ENCODE measurements at regions not wholly inside any gene's neighbourhood (a gene's known extent, or its start where the extent isn't known, plus 50 kb on each side); places are given as distances from the start of the nearest gene placed in this dataset.

- TF ChIP-seq CTCF (IDR thresholded peaks at IDR 0.05; ENCODE audit: insufficient read depth, low read depth, low read length), result no peak
- DNase-seq (ENCODE audit: low read depth), result no peak
- H3K4me3 ChIP-seq (ENCODE audit: low read depth, low read length), result no peak overlapping the region
Measured at GRCh38 chr14:62443796-62444195, 601.5 kb downstream of the KCNH5 start.

- DNase-seq (ENCODE audit: low read depth), result no peak
- no peak for TF ChIP-seq CTCF (IDR thresholded peaks at IDR 0.05; ENCODE audit: insufficient read depth, low read depth, low read length)
- no peak overlapping the region for H3K4me3 ChIP-seq (ENCODE audit: low read depth, low read length)
Measured at GRCh38 chr14:62445570-62445969, 599.7 kb downstream of the KCNH5 start.

GRCh38 chr14:62451221-62451620, 594.0 kb downstream of the KCNH5 start:
- H3K4me3 ChIP-seq (ENCODE audit: low read depth, low read length), result no peak overlapping the region
- TF ChIP-seq CTCF (IDR thresholded peaks at IDR 0.05; ENCODE audit: insufficient read depth, low read depth, low read length), result no peak
- no peak for DNase-seq (ENCODE audit: low read depth)

- no peak overlapping the region for H3K4me3 ChIP-seq (ENCODE audit: low read depth, low read length)
- no peak for DNase-seq (ENCODE audit: low read depth)
- TF ChIP-seq CTCF (IDR thresholded peaks at IDR 0.05; ENCODE audit: insufficient read depth, low read depth, low read length), result no peak
Measured at GRCh38 chr14:62453226-62453625, 592.0 kb downstream of the KCNH5 start.

GRCh38 chr14:62455446-62455845, 589.8 kb downstream of the KCNH5 start:
- TF ChIP-seq CTCF (IDR thresholded peaks at IDR 0.05; ENCODE audit: insufficient read depth, low read depth, low read length), result no peak
- H3K4me3 ChIP-seq (ENCODE audit: low read depth, low read length), result no peak overlapping the region
- DNase-seq (ENCODE audit: low read depth), result no peak

GRCh38 chr14:62462988-62463387, 582.3 kb downstream of the KCNH5 start:
- no peak for DNase-seq (ENCODE audit: low read depth)
- no peak for TF ChIP-seq CTCF (IDR thresholded peaks at IDR 0.05; ENCODE audit: insufficient read depth, low read depth, low read length)
- no peak overlapping the region for H3K4me3 ChIP-seq (ENCODE audit: low read depth, low read length)

GRCh38 chr14:62468946-62469345, 576.3 kb downstream of the KCNH5 start:
- TF ChIP-seq CTCF (IDR thresholded peaks at IDR 0.05; ENCODE audit: insufficient read depth, low read depth, low read length), result no peak

More at GRCh38 chr14:62468946-62469345, 576.3 kb downstream of the KCNH5 start:
- DNase-seq (ENCODE audit: low read depth), result no peak
- no peak overlapping the region for H3K4me3 ChIP-seq (ENCODE audit: low read depth, low read length)

Measured in fibroblast of villous mesenchyme (primary cell).